Caco-2 (cell line): ENCODE measurements at regions not wholly inside any gene's neighbourhood (a gene's known extent, or its start where the extent isn't known, plus 50 kb on each side); places are given as distances from the start of the nearest gene placed in this dataset.

Source experiments
- BruUV-seq: library from RNA; stranded (reverse); fragments of 400-500 nt; replicated peaks from 2 replicates; lab custom pipeline; 2021; lab: Mats Ljungman, UMichigan
- CTCF ChIA-PET: fragments of 300-600 bp; sonication (Branson Sonifier 250); formaldehyde crosslinking; loops from one replicate; lab custom pipeline; 2022; ENCODE audit warnings: antibody characterized with exemption; lab: Charles Lee
- POLR2A ChIA-PET: fragments of 300-600 bp; sonication (Branson Sonifier 250); formaldehyde crosslinking; loops from one replicate; lab custom pipeline; 2022; ENCODE audit warnings: antibody characterized with exemption; lab: Charles Lee
- DNase-seq, 2 experiments: peaks; one replicate each; pipeline versions ENCODE4 v3.0.0 to v3.0.0-alpha.2; 2020 to 2022
- H3K27me3 ChIP-seq: replicated peaks from 2 replicates; pipeline ENCODE4 v1.6.0; 2011; ENCODE audit warnings: low read length; ENCODE audit not compliant: control insufficient read depth, insufficient read depth
- H3K36me3 ChIP-seq: 2 replicates; pipeline ENCODE4 v1.5.1; 2011; ENCODE audit warnings: low read length; ENCODE audit not compliant: control insufficient read depth, insufficient read depth
- H3K4me1 ChIP-seq: fragments of 250-450 bp; sonication (Bioruptor Pico); 2 replicates; pipeline ENCODE4 v1.5.1; 2020; ENCODE audit warnings: mild to moderate bottlenecking
- H3K4me3 ChIP-seq: 2 replicates; pipeline ENCODE4 v1.5.1; 2011; ENCODE audit warnings: low read depth, mild to moderate bottlenecking, control low read depth, low read length
- H3K9me3 ChIP-seq: fragments of 250-450 bp; sonication (Bioruptor Pico); 2 replicates; pipeline ENCODE4 v1.5.1; 2020; ENCODE audit warnings: mild to moderate bottlenecking, moderate library complexity
- H3K27ac Mint-ChIP-seq: one replicate; pipeline ENCODE4 v1.8.0; 2022; ENCODE audit warnings: mixed read lengths; ENCODE audit not compliant: unreplicated experiment
- H3K27me3 Mint-ChIP-seq: one replicate; pipeline ENCODE4 v1.8.0; 2022; ENCODE audit warnings: mixed read lengths; ENCODE audit not compliant: insufficient read depth, unreplicated experiment
- H3K36me3 Mint-ChIP-seq: one replicate; pipeline ENCODE4 v1.8.0; 2022; ENCODE audit warnings: mild to moderate bottlenecking, mixed read lengths; ENCODE audit not compliant: insufficient read depth, unreplicated experiment
- H3K4me1 Mint-ChIP-seq: one replicate; pipeline ENCODE4 v1.8.0; 2022; ENCODE audit warnings: low read depth, mixed read lengths; ENCODE audit not compliant: unreplicated experiment
- H3K4me3 Mint-ChIP-seq: one replicate; pipeline ENCODE4 v1.8.0; 2022; ENCODE audit warnings: mild to moderate bottlenecking, moderate library complexity, mixed read lengths; ENCODE audit not compliant: unreplicated experiment
- H3K9me3 Mint-ChIP-seq: one replicate; pipeline ENCODE4 v1.8.0; 2022; ENCODE audit warnings: mixed read lengths; ENCODE audit not compliant: unreplicated experiment
- CTCF ChIP-seq, 2 experiments: fragments of 200-600 bp in 1 of 2; IDR thresholded peaks; 1 replicate in 1 of 2; 2 replicates in 1 of 2; pipeline versions ENCODE4 v1.5.1 to v1.8.0; 2011 to 2022; ENCODE audit warnings: antibody characterized with exemption in 1 of 2, control low read depth in 1 of 2, inconsistent platforms in 1 of 2, low read depth in 1 of 2, low read length in 1 of 2, mild to moderate bottlenecking in 1 of 2, moderate library complexity in 1 of 2; ENCODE audit not compliant: insufficient read depth in 1 of 2, severe bottlenecking in 1 of 2, unreplicated experiment in 1 of 2
- intact Hi-C: fragments of 100-400 bp; cut with micrococcal nuclease; formaldehyde crosslinking; loops from one replicate; pipeline ENCODE4 v1.10.0; 2022; ENCODE audit not compliant: unreplicated experiment

DNA sequence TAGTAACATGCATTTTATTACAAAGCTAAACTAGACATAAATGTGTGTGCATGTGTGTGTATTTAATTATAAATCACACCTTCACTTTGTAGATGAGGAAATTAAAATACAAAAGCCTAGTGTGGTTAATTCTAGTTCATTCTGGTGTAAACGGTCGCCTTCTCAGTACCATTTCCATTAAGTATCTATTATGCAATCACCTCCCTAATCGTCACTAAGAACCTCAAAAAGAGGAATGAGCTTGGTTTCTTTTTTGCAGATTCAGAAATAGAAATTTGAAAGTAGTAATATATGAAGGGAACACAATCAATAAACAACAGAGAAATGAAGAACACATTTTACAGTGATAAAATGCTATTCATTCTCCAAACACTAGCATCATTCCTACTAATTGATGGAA lies 233.2 kb downstream of the ZBBX start:
- DNase-seq = no peak
- no TSS peak for BruUV-seq
- TF ChIP-seq CTCF (IDR thresholded peaks at IDR 0.05; ENCODE audit: insufficient read depth in 1 of 2, low read depth in 1 of 2, low read length in 1 of 2, severe bottlenecking in 1 of 2, unreplicated experiment in 1 of 2) = no peak
- Histone ChIP-seq H3K9me3 (no peaks in the 10 kb centered on the region), H3K4me3 (no peak overlapping the region), H3K36me3 (no peaks in the 10 kb centered on the region), H3K4me1 (no peaks in the 10 kb centered on the region), H3K27me3 (no peaks in the 10 kb centered on the region)
- Mint-ChIP-seq H3K36me3 (no peaks in the 10 kb centered on the region), H3K9me3 (no peaks in the 10 kb centered on the region), H3K4me3 (no peak overlapping the region), H3K27me3 (peaks cover 2% of the 10 kb centered on the region), H3K27ac (no peak overlapping the region), H3K4me1 (no peaks in the 10 kb centered on the region)
- POLR2A ChIA-PET = no interaction called here
- intact Hi-C loops = no loop called here
- CTCF ChIA-PET = no interaction called here

GRCh38 chr3:167125612-167126407 lies 254.3 kb downstream of the ZBBX start:
- no peak overlapping the region for H3K27ac Mint-ChIP-seq
- no peak overlapping the region for H3K4me3 Mint-ChIP-seq
- H3K36me3 ChIP-seq = no peaks in the 10 kb centered on the region
- POLR2A ChIA-PET = no interaction called here
- no peaks in the 10 kb centered on the region for H3K4me1 Mint-ChIP-seq
- H3K36me3 Mint-ChIP-seq = no peaks in the 10 kb centered on the region
- CTCF ChIA-PET = no interaction called here
- no peaks in the 10 kb centered on the region for H3K9me3 Mint-ChIP-seq
- intact Hi-C loops = no loop called here
- no peak for DNase-seq
- no peak for TF ChIP-seq CTCF (IDR thresholded peaks at IDR 0.05; ENCODE audit: insufficient read depth in 1 of 2, low read depth in 1 of 2, low read length in 1 of 2, severe bottlenecking in 1 of 2, unreplicated experiment in 1 of 2)
- H3K27me3 ChIP-seq = no peaks in the 10 kb centered on the region
- no peak overlapping the region for H3K4me3 ChIP-seq
- no peaks in the 10 kb centered on the region for H3K27me3 Mint-ChIP-seq
- 0 out of 2 replicates have a peak, but pooled peaks cover 3% of the 10 kb centered on the region for H3K9me3 ChIP-seq
- no peaks in the 10 kb centered on the region for H3K4me1 ChIP-seq
- BruUV-seq = no TSS peak

- ChIA-PET CTCF (no interaction called here), POLR2A (no interaction called here)
- Histone ChIP-seq H3K4me1 (no peaks in the 10 kb centered on the region), H3K4me3 (no peak overlapping the region), H3K9me3 (no peaks in the 10 kb centered on the region), H3K36me3 (no peaks in the 10 kb centered on the region), H3K27me3 (no peaks in the 10 kb centered on the region)
- DNase-seq = no peak
- no peaks in the 10 kb centered on the region for H3K9me3 Mint-ChIP-seq
- BruUV-seq = no TSS peak
- H3K4me3 Mint-ChIP-seq = no peak overlapping the region
- no peaks in the 10 kb centered on the region for H3K36me3 Mint-ChIP-seq
- no peaks in the 10 kb centered on the region for H3K27me3 Mint-ChIP-seq
- H3K4me1 Mint-ChIP-seq = no peaks in the 10 kb centered on the region
- no peak overlapping the region for H3K27ac Mint-ChIP-seq
- intact Hi-C loops = no loop called here
- no peak for TF ChIP-seq CTCF (IDR thresholded peaks at IDR 0.05; ENCODE audit: insufficient read depth in 1 of 2, low read depth in 1 of 2, low read length in 1 of 2, severe bottlenecking in 1 of 2, unreplicated experiment in 1 of 2)
Measured at GRCh38 chr3:167120828-167121227, 259.3 kb downstream of the ZBBX start.
